HFFc6 (cell line): ENCODE measurements at regions not wholly inside any gene's neighbourhood (a gene's known extent, or its start where the extent isn't known, plus 50 kb on each side); places are given as distances from the start of the nearest gene placed in this dataset.

Source experiments
- DNase-seq: peaks from one replicate; pipeline ENCODE4 v3.0.0-alpha.2; 2018
- H3K27ac Mint-ChIP-seq: 2 replicates; pipeline ENCODE4 v1.8.0; 2020; ENCODE audit warnings: mild to moderate bottlenecking, mixed read lengths
- H3K27me3 Mint-ChIP-seq: 2 replicates; pipeline ENCODE4 v1.8.0; 2021; ENCODE audit warnings: mild to moderate bottlenecking, moderate library complexity, mixed read lengths; ENCODE audit not compliant: insufficient read depth
- H3K36me3 Mint-ChIP-seq: 2 replicates; pipeline ENCODE4 v1.8.0; 2021; ENCODE audit warnings: low read depth, mixed read lengths
- H3K4me1 Mint-ChIP-seq: 2 replicates; pipeline ENCODE4 v1.8.0; 2020; ENCODE audit warnings: low read depth, mixed read lengths
- H3K4me3 Mint-ChIP-seq: 2 replicates; pipeline ENCODE4 v1.8.0; 2020; ENCODE audit warnings: mild to moderate bottlenecking, moderate library complexity, mixed read lengths
- H3K9me3 Mint-ChIP-seq: 2 replicates; pipeline ENCODE4 v1.8.0; 2020; ENCODE audit warnings: mild to moderate bottlenecking, mixed read lengths
- TF ChIP-seq, protein P1 (sequence below): fragments of 200-600 bp; sonication (generic); IDR thresholded peaks from 2 replicates; pipeline ENCODE4 v1.5.0; 2021; ENCODE audit warnings: antibody characterized with exemption, mild to moderate bottlenecking

DNA sequence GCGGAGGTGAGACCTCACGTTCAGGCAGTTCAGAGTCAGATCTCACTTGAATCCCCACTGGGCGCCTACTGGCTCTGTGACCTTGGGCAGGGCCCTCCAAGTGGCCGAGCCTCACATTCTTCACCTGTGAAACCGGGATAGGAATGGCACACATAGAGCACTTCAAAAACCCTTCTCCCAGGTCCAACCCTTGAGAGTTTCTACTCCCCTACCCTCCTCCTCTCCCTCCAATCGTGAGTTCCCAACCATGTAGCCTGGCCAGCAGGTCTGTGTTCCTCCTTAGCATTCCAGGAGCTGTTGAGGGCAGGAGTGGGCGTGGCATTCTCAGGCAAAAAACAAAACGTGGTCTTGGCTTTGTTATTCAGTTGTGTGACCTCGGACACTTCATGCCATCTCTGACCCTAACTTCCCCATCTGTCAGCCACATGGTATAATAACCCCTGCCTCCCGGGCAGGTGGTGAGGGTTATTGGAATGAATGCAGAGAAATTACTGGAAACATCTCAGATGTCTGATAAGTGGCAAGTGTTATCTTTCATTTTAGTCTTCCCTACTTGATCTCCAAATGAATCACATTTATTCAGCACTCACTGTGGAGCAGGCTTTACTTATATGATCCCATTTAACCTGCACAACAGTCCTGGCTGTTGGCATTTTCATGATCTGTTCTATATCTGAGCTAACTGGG lies 112.8 kb upstream of the BOD1 start:
- no peaks in the 10 kb centered on the region for H3K4me1 Mint-ChIP-seq
- H3K27me3 Mint-ChIP-seq = peaks cover 14% of the 10 kb centered on the region
- DNase-seq = no peak
- H3K36me3 Mint-ChIP-seq = no peaks in the 10 kb centered on the region; the same call in 1 of the 2 replicates
- H3K27ac Mint-ChIP-seq = no peak overlapping the region
- H3K9me3 Mint-ChIP-seq = peaks cover 5% of the 10 kb centered on the region
- TF ChIP-seq, protein P1, sequence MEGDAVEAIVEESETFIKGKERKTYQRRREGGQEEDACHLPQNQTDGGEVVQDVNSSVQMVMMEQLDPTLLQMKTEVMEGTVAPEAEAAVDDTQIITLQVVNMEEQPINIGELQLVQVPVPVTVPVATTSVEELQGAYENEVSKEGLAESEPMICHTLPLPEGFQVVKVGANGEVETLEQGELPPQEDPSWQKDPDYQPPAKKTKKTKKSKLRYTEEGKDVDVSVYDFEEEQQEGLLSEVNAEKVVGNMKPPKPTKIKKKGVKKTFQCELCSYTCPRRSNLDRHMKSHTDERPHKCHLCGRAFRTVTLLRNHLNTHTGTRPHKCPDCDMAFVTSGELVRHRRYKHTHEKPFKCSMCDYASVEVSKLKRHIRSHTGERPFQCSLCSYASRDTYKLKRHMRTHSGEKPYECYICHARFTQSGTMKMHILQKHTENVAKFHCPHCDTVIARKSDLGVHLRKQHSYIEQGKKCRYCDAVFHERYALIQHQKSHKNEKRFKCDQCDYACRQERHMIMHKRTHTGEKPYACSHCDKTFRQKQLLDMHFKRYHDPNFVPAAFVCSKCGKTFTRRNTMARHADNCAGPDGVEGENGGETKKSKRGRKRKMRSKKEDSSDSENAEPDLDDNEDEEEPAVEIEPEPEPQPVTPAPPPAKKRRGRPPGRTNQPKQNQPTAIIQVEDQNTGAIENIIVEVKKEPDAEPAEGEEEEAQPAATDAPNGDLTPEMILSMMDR = no peak
- no peak overlapping the region for H3K4me3 Mint-ChIP-seq

GRCh38 chr5:173730632-173731298 lies 114.3 kb upstream of the BOD1 start:
- H3K9me3 Mint-ChIP-seq = peaks cover 2% of the 10 kb centered on the region; the same call in 1 of the 2 replicates
- H3K36me3 Mint-ChIP-seq = no peaks in the 10 kb centered on the region; the same call in 1 of the 2 replicates
- no peak overlapping the region for H3K4me3 Mint-ChIP-seq
- H3K27ac Mint-ChIP-seq = no peak overlapping the region
- H3K27me3 Mint-ChIP-seq = peaks cover 12% of the 10 kb centered on the region
- H3K4me1 Mint-ChIP-seq = no peaks in the 10 kb centered on the region
- TF ChIP-seq, protein P1 = no peak
- no peak for DNase-seq

GRCh38 chr5:173733021-173733420 lies 116.6 kb upstream of the BOD1 start:
- no peak overlapping the region for H3K27ac Mint-ChIP-seq
- no peaks in the 10 kb centered on the region for H3K9me3 Mint-ChIP-seq
- DNase-seq = no peak
- no peaks in the 10 kb centered on the region for H3K36me3 Mint-ChIP-seq
- TF ChIP-seq, protein P1 = no peak
- H3K27me3 Mint-ChIP-seq = peaks cover 11% of the 10 kb centered on the region
- H3K4me1 Mint-ChIP-seq = no peaks in the 10 kb centered on the region
- H3K4me3 Mint-ChIP-seq = no peak overlapping the region

GRCh38 chr5:173733425-173733824 lies 117.0 kb upstream of the BOD1 start:
- Mint-ChIP-seq H3K4me1 (no peaks in the 10 kb centered on the region), H3K36me3 (no peaks in the 10 kb centered on the region), H3K4me3 (no peak overlapping the region), H3K27ac (no peak overlapping the region), H3K9me3 (no peaks in the 10 kb centered on the region), H3K27me3 (peaks cover 13% of the 10 kb centered on the region)
- TF ChIP-seq, protein P1 = no peak
- DNase-seq = no peak

DNA sequence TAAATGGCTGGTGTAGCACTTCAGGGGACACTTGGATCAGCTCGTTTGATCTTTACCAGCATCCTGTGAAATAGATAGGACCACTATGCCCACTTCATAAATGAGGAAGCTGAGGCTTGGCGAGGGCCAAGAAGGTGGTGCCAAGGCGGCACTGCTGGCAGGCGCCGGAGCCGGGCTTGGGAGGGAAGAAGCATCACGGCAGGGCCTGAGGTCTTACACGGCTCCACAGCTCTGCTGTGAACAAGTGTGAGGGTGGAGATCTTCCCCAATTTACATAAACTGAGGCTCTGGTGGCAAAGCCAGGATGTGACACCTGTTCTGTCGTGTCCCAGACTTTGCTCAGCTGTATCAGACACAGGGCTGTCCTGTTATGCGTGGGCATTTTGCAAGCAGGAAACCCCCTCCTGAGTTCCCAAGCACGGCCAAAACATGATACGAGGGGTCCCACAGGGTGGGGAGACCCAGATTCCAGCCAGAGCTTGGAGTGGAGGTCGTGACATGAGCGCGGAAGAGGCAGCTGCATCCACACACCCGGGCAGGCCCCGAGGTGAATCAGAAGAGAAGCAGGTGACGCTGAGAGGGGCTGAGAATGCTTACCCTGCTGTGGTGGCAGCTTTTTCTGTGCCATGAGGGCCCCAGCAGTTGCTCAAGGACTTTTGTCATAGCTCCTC lies 117.5 kb upstream of the BOD1 start:
- no peak for DNase-seq
- no peaks in the 10 kb centered on the region for H3K4me1 Mint-ChIP-seq
- H3K36me3 Mint-ChIP-seq = no peaks in the 10 kb centered on the region
- no peak overlapping the region for H3K27ac Mint-ChIP-seq
- no peak overlapping the region for H3K4me3 Mint-ChIP-seq
- TF ChIP-seq, protein P1 = no peak
- peaks cover 18% of the 10 kb centered on the region for H3K27me3 Mint-ChIP-seq
- no peaks in the 10 kb centered on the region for H3K9me3 Mint-ChIP-seq
